ENCODE measurements at regions not wholly inside any gene's neighbourhood (a gene's known extent, or its start where the extent isn't known, plus 50 kb on each side); places are given as distances from the start of the nearest gene placed in this dataset.

DNA sequence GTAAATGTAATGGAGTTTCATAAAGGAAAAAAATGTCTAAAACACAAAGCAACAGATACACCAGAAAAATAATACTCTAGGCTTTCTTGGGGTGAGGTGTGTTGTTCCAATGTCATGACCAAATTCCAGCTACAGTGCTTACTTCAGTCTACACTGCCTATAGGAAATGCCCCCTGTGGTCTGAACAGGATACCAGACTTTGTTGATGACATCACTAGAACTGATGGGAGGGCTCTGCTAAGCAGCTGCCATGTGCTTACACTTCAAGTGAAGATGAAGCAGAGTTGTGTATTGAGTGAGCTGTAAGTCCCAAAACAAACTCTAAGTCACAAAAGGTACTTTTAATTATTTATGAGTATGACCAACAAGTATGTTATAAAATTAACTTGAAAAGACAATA lies 456.1 kb upstream of the IL12A start:
- TF ChIP-seq CTCF (conservative IDR thresholded peaks at IDR 0.05 in 1 of 2, IDR thresholded peaks at IDR 0.05 in 1 of 2; ENCODE audit: low read depth in 1 of 2, low read length in 2 of 2) (no peak), EZH2 (IDR thresholded peaks at IDR 0.05; ENCODE audit: low read length, missing control alignments) (no peak)
- Histone ChIP-seq H3K36me3 (ENCODE audit: control insufficient read depth, insufficient read depth, low read length) (no peaks in the 10 kb centered on the region), H3K9me3 (ENCODE audit: control insufficient read depth, insufficient read depth, low read depth, low read length) (no peaks in the 10 kb centered on the region), H3K4me1 (ENCODE audit: control insufficient read depth, extremely low read depth, insufficient read depth, low read length) (no peaks in the 10 kb centered on the region), H4K20me1 (ENCODE audit: control insufficient read depth, extremely low read depth, insufficient read depth, low read length) (no peaks in the 10 kb centered on the region), H3K4me2 (ENCODE audit: extremely low read depth, insufficient read depth, low read length) (no peak overlapping the region), H3K27me3 (ENCODE audit: control insufficient read depth, insufficient read depth, low read length) (no peaks in the 10 kb centered on the region), H3K4me3 (replicated peaks in 1 of 4; ENCODE audit: control extremely low read depth in 1 of 4, insufficient read depth in 1 of 4, low read depth in 3 of 4, low read length in 4 of 4) (no peak overlapping the region), H2AFZ (ENCODE audit: low read length) (no peak overlapping the region), H3K79me2 (ENCODE audit: control insufficient read depth, insufficient read depth, low read length) (no peaks in the 10 kb centered on the region), H3K9ac (ENCODE audit: insufficient read depth, low read length) (no peak overlapping the region), H3K27ac (ENCODE audit: insufficient read depth, low read length) (no peak overlapping the region)
- peak in 1 of 2 donors; percentile 10 for DNase-seq (ENCODE audit: low read depth in 2 of 2)

- Histone ChIP-seq H3K9me3 (ENCODE audit: control insufficient read depth, insufficient read depth, low read depth, low read length) (no peaks in the 10 kb centered on the region), H3K27me3 (ENCODE audit: control insufficient read depth, insufficient read depth, low read length) (no peaks in the 10 kb centered on the region), H3K9ac (ENCODE audit: insufficient read depth, low read length) (no peak overlapping the region), H3K79me2 (ENCODE audit: control insufficient read depth, insufficient read depth, low read length) (no peaks in the 10 kb centered on the region), H3K4me1 (ENCODE audit: control insufficient read depth, extremely low read depth, insufficient read depth, low read length) (no peaks in the 10 kb centered on the region), H2AFZ (ENCODE audit: low read length) (no peak overlapping the region), H3K27ac (ENCODE audit: insufficient read depth, low read length) (no peak overlapping the region), H4K20me1 (ENCODE audit: control insufficient read depth, extremely low read depth, insufficient read depth, low read length) (no peaks in the 10 kb centered on the region), H3K4me3 (replicated peaks in 1 of 4; ENCODE audit: control extremely low read depth in 1 of 4, insufficient read depth in 1 of 4, low read depth in 3 of 4, low read length in 4 of 4) (no peak overlapping the region), H3K4me2 (ENCODE audit: extremely low read depth, insufficient read depth, low read length) (no peak overlapping the region), H3K36me3 (ENCODE audit: control insufficient read depth, insufficient read depth, low read length) (no peaks in the 10 kb centered on the region)
- DNase-seq (ENCODE audit: low read depth in 2 of 2): peak in 1 of 2 donors; percentile 7
- TF ChIP-seq CTCF (conservative IDR thresholded peaks at IDR 0.05 in 1 of 2, IDR thresholded peaks at IDR 0.05 in 1 of 2; ENCODE audit: low read depth in 1 of 2, low read length in 2 of 2) (no peak), EZH2 (IDR thresholded peaks at IDR 0.05; ENCODE audit: low read length, missing control alignments) (no peak)
These were observed 454.1 kb upstream of the IL12A start for GRCh38 chr3:159534496-159534895.

GRCh38 chr3:159536876-159537275 lies 451.8 kb upstream of the IL12A start:
- no peaks in the 10 kb centered on the region for H3K4me1 ChIP-seq (ENCODE audit: control insufficient read depth, extremely low read depth, insufficient read depth, low read length)
- no peaks in the 10 kb centered on the region for H4K20me1 ChIP-seq (ENCODE audit: control insufficient read depth, extremely low read depth, insufficient read depth, low read length)
- H3K79me2 ChIP-seq (ENCODE audit: control insufficient read depth, insufficient read depth, low read length): no peaks in the 10 kb centered on the region
- H3K4me2 ChIP-seq (ENCODE audit: extremely low read depth, insufficient read depth, low read length): no peak overlapping the region
- H3K27me3 ChIP-seq (ENCODE audit: control insufficient read depth, insufficient read depth, low read length): no peaks in the 10 kb centered on the region
- no peak overlapping the region for H3K9ac ChIP-seq (ENCODE audit: insufficient read depth, low read length)
- no peaks in the 10 kb centered on the region for H3K9me3 ChIP-seq (ENCODE audit: control insufficient read depth, insufficient read depth, low read depth, low read length)
- DNase-seq (ENCODE audit: low read depth in 2 of 2): no peak
- H2AFZ ChIP-seq (ENCODE audit: low read length): no peak overlapping the region
- no peak overlapping the region for H3K4me3 ChIP-seq (replicated peaks in 1 of 4; ENCODE audit: control extremely low read depth in 1 of 4, insufficient read depth in 1 of 4, low read depth in 3 of 4, low read length in 4 of 4)
- H3K27ac ChIP-seq (ENCODE audit: insufficient read depth, low read length): no peak overlapping the region
- H3K36me3 ChIP-seq (ENCODE audit: control insufficient read depth, insufficient read depth, low read length): no peaks in the 10 kb centered on the region
- TF ChIP-seq EZH2 (IDR thresholded peaks at IDR 0.05; ENCODE audit: low read length, missing control alignments): no peak
- TF ChIP-seq CTCF (conservative IDR thresholded peaks at IDR 0.05 in 1 of 2, IDR thresholded peaks at IDR 0.05 in 1 of 2; ENCODE audit: low read depth in 1 of 2, low read length in 2 of 2): no peak
